Upper lobe of right lung (tissue), 1 donor: ENCODE measurements at regions not wholly inside any gene's neighbourhood (a gene's known extent, or its start where the extent isn't known, plus 50 kb on each side); places are given as distances from the start of the nearest gene placed in this dataset.

Source experiments
- ATAC-seq: fragments of 200-7000 bp; cut with Tn5 transposase; one replicate; pipeline ENCODE4 v1.9.1; 2020; ENCODE audit warnings: mild to moderate bottlenecking, moderate library complexity
- DNase-seq: peaks from one replicate; pipeline ENCODE4 v3.0.0-alpha.2; 2020
- H3K27ac ChIP-seq: fragments of 200-600 bp; one replicate; pipeline ENCODE4 v1.8.0; 2022
- H3K27me3 ChIP-seq: fragments of 200-600 bp; one replicate; pipeline ENCODE4 v1.8.0; 2022; ENCODE audit warnings: mild to moderate bottlenecking
- H3K36me3 ChIP-seq: fragments of 200-600 bp; one replicate; pipeline ENCODE4 v1.8.0; 2022
- H3K4me1 ChIP-seq: fragments of 200-600 bp; one replicate; pipeline ENCODE4 v1.8.0; 2022
- H3K4me3 ChIP-seq: fragments of 200-600 bp; one replicate; pipeline ENCODE4 v1.8.0; 2022; ENCODE audit warnings: mild to moderate bottlenecking
- H3K9me3 ChIP-seq: fragments of 200-600 bp; one replicate; pipeline ENCODE4 v1.8.0; 2022
- CTCF ChIP-seq: fragments of 200-600 bp; IDR thresholded peaks from one replicate; pipeline ENCODE4 v1.8.0; 2022; ENCODE audit warnings: antibody characterized with exemption
- intact Hi-C: fragments of 100-400 bp; cut with DNase I; formaldehyde crosslinking; loops from one replicate; pipeline ENCODE4 v1.11.0; 2022
- donor health status: DM: no; HTN: yes; CAD: no; lungs with severe emphysema.

GRCh38 chr14:34237677-34238076 lies 224.4 kb downstream of the SPTSSA start:
- no peak overlapping the region for H3K27ac ChIP-seq
- no peaks in the 10 kb centered on the region for H3K36me3 ChIP-seq
- TF ChIP-seq CTCF = no peak
- DNase-seq = no peak
- no peaks in the 10 kb centered on the region for H3K4me1 ChIP-seq
- H3K4me3 ChIP-seq = no peak overlapping the region
- peaks cover 3% of the 10 kb centered on the region for H3K27me3 ChIP-seq
- intact Hi-C loops = no loop called here
- no peaks in the 10 kb centered on the region for H3K9me3 ChIP-seq
- no peak for ATAC-seq

- DNase-seq (no peak), ATAC-seq (no peak)
- Histone ChIP-seq H3K27ac (no peak overlapping the region), H3K36me3 (no peaks in the 10 kb centered on the region), H3K9me3 (no peaks in the 10 kb centered on the region), H3K4me1 (no peaks in the 10 kb centered on the region), H3K4me3 (no peak overlapping the region), H3K27me3 (peaks cover 3% of the 10 kb centered on the region)
- intact Hi-C loops = no loop called here
- TF ChIP-seq CTCF = no peak
These were observed 225.0 kb downstream of the SPTSSA start for GRCh38 chr14:34237081-34237480.

GRCh38 chr14:34235643-34236300 lies 226.3 kb downstream of the SPTSSA start:
- ATAC-seq = no peak
- intact Hi-C loops = no loop called here
- H3K9me3 ChIP-seq = no peaks in the 10 kb centered on the region
- H3K4me3 ChIP-seq = no peak overlapping the region
- no peaks in the 10 kb centered on the region for H3K4me1 ChIP-seq
- no peak overlapping the region for H3K27ac ChIP-seq
- no peak for DNase-seq
- H3K27me3 ChIP-seq = peaks cover 3% of the 10 kb centered on the region
- TF ChIP-seq CTCF = no peak
- H3K36me3 ChIP-seq = no peaks in the 10 kb centered on the region

- intact Hi-C loops = no loop called here
- H3K4me1 ChIP-seq = no peaks in the 10 kb centered on the region
- peaks cover 2% of the 10 kb centered on the region for H3K27me3 ChIP-seq
- H3K9me3 ChIP-seq = no peaks in the 10 kb centered on the region
- H3K36me3 ChIP-seq = no peaks in the 10 kb centered on the region
- H3K27ac ChIP-seq = no peak overlapping the region
- no peak for TF ChIP-seq CTCF
- H3K4me3 ChIP-seq = no peak overlapping the region
- DNase-seq (no peak), ATAC-seq (no peak)
These were observed 227.8 kb downstream of the SPTSSA start for GRCh38 chr14:34234258-34234657.

- intact Hi-C loops = no loop called here
- Histone ChIP-seq H3K9me3 (no peaks in the 10 kb centered on the region), H3K4me3 (no peak overlapping the region), H3K36me3 (no peaks in the 10 kb centered on the region), H3K27me3 (no peaks in the 10 kb centered on the region), H3K4me1 (no peaks in the 10 kb centered on the region), H3K27ac (no peak overlapping the region)
- ATAC-seq (no peak), DNase-seq (no peak)
- no peak for TF ChIP-seq CTCF
These were observed 228.4 kb downstream of the SPTSSA start for GRCh38 chr14:34233619-34234018.

- intact Hi-C loops = no loop called here
These were observed 229.2 kb downstream of the SPTSSA start for GRCh38 chr14:34232790-34233189.

More at GRCh38 chr14:34232790-34233189, 229.2 kb downstream of the SPTSSA start:
- DNase-seq (no peak), ATAC-seq (no peak)
- no peak overlapping the region for H3K4me3 ChIP-seq
- no peaks in the 10 kb centered on the region for H3K9me3 ChIP-seq
- H3K4me1 ChIP-seq = no peaks in the 10 kb centered on the region
- H3K36me3 ChIP-seq = no peaks in the 10 kb centered on the region
- no peak overlapping the region for H3K27ac ChIP-seq
- no peak for TF ChIP-seq CTCF
- no peaks in the 10 kb centered on the region for H3K27me3 ChIP-seq
